ENCODE measurements at regions not wholly inside any gene's neighbourhood (a gene's known extent, or its start where the extent isn't known, plus 50 kb on each side); places are given as distances from the start of the nearest gene placed in this dataset.

- TF ChIP-seq POLR2A (IDR thresholded peaks at IDR 0.05; ENCODE audit: extremely low read depth, insufficient read length) (no peak), CTCF (IDR thresholded peaks at IDR 0.05; ENCODE audit: low read depth, low read length) (no peak), MAX (IDR thresholded peaks at IDR 0.05; ENCODE audit: low read depth, low read length) (no peak), MYC (IDR thresholded peaks at IDR 0.05; ENCODE audit: low read depth, low read length) (no peak)
These were observed 928.6 kb downstream of the TMEM121 start for GRCh38 chr14:106455026-106455425.

Measured in NB4 (cell line).